GM18517 (cell line): ENCODE measurements at regions not wholly inside any gene's neighbourhood (a gene's known extent, or its start where the extent isn't known, plus 50 kb on each side); places are given as distances from the start of the nearest gene placed in this dataset.

Experiments
- ATAC-seq: cut with Tn5 transposase; IDR thresholded peaks from one replicate; pipeline ENCODE4 v1.9.1; 2021; ENCODE audit warnings: mild to moderate bottlenecking, moderate library complexity; ENCODE audit not compliant: unreplicated experiment

- no peak for ATAC-seq
Observed at GRCh38 chr10:64463406-64463805, 942.2 kb downstream of the REEP3 start.

DNA sequence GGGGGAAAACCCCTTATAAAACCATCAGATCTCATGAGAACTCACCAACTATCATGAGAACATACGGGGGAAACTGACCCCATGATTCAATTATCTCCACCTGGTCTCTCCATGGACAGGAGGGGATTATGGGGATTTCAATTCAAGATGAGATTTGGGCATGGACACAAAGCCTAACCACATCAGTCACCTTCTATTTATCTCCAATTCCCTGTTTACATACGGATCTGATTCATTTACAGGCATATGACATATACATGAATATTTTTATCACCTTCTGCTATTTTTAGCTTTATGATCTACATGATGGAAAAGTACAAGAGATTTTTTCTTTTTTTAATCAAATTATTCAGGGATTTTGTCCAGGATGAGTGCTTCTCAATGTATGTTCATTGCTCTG, 944.5 kb downstream of the REEP3 start:
- no peak for ATAC-seq

GRCh38 chr10:64468219-64468618, 947.0 kb downstream of the REEP3 start:
- no peak for ATAC-seq

DNA sequence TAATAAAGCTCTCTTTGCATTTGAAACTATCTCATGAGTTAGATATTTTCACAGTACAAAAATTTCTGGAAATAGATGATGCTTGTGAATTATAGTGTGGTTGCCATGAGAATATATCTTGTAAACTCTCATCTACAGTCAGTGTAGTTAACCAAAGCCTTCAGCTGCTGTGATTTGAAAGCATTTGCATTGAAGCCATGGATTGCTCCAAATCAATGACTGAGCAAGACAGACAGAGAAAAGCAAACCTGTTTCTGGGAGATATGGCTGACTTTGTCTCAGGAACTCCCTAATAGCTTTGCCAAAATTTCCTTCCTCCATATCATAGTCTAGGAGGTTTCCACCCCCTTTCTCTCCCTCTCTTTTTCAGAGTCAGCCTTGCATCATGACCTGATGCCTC, 955.3 kb downstream of the REEP3 start:
- no peak for ATAC-seq

DNA sequence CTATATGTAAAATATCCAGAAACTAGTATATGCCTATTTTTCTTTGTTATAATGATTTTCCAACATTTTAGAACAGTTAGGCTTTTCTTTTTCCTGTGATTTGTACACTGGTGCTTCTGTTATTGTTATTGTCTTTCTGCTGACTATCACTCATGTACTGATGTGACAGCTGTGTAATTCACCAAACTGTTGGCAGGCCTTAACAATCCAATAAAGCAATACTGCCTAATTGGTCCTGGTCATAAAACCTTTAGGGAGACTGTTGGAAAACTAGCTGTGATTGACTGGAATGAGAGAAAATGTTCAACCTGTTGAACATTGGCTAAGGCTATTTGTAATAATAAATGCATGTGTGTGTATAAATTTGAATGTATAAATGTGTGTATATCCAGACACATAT, 956.6 kb downstream of the REEP3 start:
- ATAC-seq: no peak

- no peak for ATAC-seq
Observed at GRCh38 chr10:64484811-64485330, 963.7 kb downstream of the REEP3 start.

DNA sequence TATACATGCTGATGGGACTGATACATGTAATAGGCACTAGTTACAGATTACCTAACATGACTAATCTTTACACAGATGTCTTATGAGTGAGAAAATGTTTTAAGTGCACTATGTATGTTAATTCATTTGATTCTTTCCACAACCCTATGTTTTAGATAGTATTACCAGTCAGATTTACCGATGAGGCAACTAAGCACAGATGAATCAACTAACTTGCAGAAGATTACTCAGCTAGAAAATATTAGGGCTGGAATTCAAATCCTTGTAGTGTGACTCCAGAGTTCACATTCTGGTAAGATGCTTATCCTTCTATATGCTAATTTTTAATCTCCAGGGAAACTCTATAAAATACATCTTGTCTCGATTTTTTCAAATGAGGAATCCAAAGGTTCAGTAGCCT, 964.9 kb downstream of the REEP3 start:
- ATAC-seq: no peak

DNA sequence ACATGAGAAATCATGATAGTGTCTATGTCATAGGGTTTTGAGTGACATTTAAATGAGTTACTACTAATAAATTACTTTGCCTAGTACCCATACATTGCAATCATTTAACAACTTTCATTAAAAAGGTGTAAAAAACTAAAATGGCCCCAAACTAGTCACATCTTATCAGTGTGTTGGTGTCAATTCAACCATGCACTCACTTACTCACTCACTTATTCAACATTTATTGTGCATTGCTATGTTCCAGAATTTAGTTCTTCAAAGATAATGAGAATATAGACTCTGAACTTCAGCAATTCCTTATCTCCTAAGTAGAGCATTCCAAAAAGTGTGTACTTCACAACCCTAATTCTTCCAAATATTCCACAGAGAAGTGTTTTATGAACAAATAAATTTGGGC, 965.7 kb downstream of the REEP3 start:
- ATAC-seq: no peak

GRCh38 chr10:64494901-64495300, 973.7 kb downstream of the REEP3 start:
- no peak for ATAC-seq

DNA sequence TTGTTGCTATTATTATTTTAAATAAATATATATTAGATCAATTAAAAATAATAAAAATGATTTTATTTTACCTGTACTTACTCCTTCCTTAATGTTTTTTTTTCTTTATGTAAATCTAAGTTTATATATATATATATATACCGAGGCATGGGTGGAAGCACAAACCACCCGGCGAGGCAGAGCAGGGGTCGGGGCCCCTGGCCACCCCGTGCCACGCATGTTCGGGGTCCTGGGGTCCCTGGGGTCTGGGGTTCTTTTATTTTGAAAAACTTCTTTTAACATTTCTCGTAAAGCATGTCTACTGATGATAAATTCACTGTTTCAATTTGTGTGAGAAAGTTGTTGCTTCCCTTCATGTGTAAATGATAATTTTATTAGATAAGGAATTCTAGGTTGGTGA, 976.1 kb downstream of the REEP3 start:
- ATAC-seq: no peak

- ATAC-seq: no peak
Observed at GRCh38 chr10:64501807-64502206, 980.6 kb downstream of the REEP3 start.

DNA sequence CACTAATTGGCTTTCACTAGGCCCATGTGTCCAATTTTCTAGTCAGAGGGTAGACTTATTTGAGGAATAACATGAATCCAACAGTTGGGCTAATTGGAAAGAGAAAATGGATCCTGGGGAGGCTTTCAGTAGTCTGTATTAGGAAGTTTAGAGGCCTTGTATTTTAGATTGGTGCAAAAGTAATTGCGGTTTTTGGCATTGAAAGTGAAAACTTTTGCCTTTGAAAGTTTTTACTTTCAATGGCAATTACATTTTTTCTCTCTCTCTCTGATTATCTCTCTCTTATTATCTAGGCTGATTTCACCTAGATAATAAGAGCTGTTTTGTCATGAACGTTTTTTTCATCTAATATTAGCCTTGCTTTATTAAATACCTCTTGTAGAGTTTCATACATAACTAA, 981.7 kb downstream of the REEP3 start:
- ATAC-seq: no peak

DNA sequence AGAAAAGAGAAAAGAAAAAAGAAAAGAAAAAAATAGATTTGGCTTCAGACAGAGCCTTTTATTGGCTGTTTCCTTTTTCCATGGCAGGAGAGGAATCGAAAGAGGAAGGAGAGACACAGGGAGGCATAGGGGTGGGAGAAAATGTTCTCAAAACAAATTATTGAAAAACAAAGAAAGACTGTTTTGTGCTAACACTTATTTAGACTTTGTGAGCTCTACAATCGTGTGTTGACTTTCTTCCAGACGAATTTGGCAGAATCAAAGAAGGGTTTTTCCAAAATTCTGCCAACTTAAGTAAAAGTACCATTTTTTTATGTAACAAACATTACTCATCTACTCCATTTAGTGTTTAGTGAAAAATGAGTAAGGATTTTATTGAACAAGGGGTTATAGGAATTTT, 982.2 kb downstream of the REEP3 start:
- ATAC-seq: no peak

DNA sequence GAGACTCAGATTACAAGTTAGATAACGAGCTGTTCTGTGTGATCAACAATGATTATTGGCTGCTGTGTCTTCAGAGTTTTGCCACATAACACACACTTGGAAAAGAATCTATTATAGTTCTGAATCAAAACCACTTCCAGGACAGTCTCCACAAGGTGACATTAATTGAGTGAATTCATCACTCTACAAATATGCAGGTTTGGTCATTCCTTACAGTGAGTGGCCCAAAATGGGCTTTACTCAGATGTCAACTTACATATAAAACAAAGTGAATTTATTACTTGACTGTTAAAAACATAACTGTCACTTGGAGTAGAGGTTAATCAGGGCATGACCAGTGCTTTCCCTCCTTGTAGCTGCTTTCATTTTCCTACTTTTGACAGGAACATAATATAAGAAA, 984.3 kb downstream of the REEP3 start:
- ATAC-seq: no peak

DNA sequence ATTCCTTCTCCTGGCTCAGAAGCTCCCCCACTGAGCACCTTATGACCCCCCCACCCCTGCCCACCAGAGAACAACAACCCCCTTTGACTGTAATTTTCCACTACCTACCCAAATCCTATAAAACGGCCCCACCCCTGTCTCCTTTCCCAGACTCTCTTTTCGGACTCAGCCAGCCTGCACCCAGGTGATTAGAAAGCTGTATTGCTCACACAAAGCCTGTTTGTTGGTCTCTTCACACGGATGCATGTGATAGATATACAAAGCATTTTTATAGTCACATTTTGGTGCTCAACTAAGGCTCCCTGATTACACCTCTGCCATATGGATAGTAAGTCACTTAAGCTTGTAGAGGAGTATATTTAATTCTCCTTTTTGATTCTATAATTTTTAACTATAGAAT, 985.8 kb downstream of the REEP3 start:
- no peak for ATAC-seq

DNA sequence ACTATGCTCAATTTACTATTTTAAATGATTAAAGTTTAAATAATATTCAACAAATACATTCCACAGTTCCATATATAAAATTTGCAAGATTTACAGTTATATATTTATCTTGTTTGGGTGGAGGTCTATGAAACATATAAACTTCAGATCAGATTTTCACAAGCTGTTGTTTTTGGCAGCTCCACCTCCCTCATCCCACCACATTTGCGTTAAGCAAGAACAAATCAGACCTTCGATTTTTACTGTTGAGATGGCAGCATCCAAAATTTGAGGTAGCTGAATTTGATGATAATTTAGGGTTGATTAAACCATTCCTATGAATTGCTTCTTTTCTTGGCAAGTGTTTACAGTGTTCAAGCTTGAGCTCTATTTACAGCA, 986.4 kb downstream of the REEP3 start:
- no peak for ATAC-seq

GRCh38 chr10:64508029-64508661, 986.9 kb downstream of the REEP3 start:
- no peak for ATAC-seq

GRCh38 chr10:64515970-64516699, 994.9 kb downstream of the REEP3 start:
- no peak for ATAC-seq

- ATAC-seq: no peak
Observed at GRCh38 chr10:64518456-64518855, 997.3 kb downstream of the REEP3 start.

DNA sequence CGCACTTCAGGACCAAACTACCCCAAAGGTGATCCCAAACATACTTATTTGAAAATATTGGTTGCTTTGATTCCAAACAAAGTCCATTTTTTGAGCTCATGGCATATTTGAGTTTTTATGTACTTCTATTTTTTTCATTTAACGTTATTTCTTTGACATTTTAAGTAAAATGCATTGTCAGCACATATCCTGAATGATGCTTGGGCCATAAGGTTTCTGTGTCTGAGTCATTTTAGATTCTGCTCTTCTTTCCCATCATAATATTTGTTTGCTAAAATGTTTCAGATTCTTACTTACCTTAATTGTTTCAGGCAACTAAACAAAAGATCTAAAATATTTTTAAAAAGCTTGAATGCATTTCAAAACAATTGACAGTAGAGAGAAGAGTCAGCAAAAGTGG, 998.2 kb downstream of the REEP3 start:
- ATAC-seq: no peak

- ATAC-seq: no peak
Observed at GRCh38 chr10:64519831-64520230, 998.6 kb downstream of the REEP3 start.

DNA sequence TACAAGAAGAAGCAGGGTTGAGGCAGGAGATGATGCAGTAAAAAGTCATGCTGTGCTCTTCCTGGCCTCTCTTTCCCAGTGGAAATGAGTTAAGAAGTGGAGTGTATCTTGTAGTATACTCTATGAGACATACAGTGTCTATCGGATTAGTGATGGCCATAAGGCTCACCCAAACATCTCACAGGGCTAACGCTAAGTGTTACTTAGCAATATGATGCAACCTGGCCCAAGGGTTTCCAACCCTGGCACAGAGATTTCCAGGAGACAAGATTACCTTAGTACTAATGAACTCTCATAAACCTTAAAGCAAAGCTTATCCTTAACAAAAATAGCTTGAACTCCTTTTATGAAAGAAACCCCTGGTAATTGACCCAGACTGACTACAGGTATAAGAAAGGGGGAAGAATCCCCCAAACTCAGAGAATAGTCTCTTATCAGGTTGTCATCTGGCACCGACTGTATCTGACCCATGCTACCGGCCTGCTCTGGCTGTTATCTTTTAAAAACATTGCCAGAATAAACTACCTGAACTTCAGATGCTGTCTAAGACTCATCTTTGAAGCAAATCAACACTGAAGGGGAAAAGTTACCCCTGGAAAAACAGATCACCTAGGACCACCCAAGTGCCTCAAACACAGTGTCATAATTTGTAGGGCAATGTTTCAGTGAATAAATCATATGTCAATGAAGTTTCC, 1002.0 kb downstream of the REEP3 start:
- no peak for ATAC-seq
